Hepatocyte (in vitro differentiated cells): ENCODE measurements at regions not wholly inside any gene's neighbourhood (a gene's known extent, or its start where the extent isn't known, plus 50 kb on each side); places are given as distances from the start of the nearest gene placed in this dataset.

Source experiments
- DNase-seq: peaks from one replicate; pipeline ENCODE4 v3.0.0-alpha.2; 2016; ENCODE audit warnings: low spot score
- H2AFZ ChIP-seq: fragments of 200-600 bp; sonication (generic); 2 replicates; pipeline ENCODE4 v1.6.0; 2016; ENCODE audit warnings: antibody characterized with exemption, mild to moderate bottlenecking
- H3K27ac ChIP-seq: fragments of 200-600 bp; sonication (generic); 2 replicates; pipeline ENCODE4 v1.5.1; 2016; ENCODE audit warnings: mild to moderate bottlenecking
- H3K27me3 ChIP-seq: fragments of 200-600 bp; sonication (generic); 2 replicates; pipeline ENCODE4 v1.6.1; 2016
- H3K36me3 ChIP-seq: fragments of 200-600 bp; sonication (generic); replicated peaks from 2 replicates; pipeline ENCODE4 v1.5.1; 2016; ENCODE audit warnings: low read depth; ENCODE audit not compliant: insufficient read depth
- H3K4me1 ChIP-seq: fragments of 200-600 bp; sonication (generic); 2 replicates; pipeline ENCODE4 v1.5.1; 2016; ENCODE audit warnings: mild to moderate bottlenecking, moderate library complexity; ENCODE audit not compliant: insufficient read depth
- H3K4me2 ChIP-seq: fragments of 200-600 bp; sonication (generic); 2 replicates; pipeline ENCODE4 v1.6.0; 2016
- H3K4me3 ChIP-seq: fragments of 200-600 bp; sonication (generic); 2 replicates; pipeline ENCODE4 v1.5.1; 2016; ENCODE audit warnings: mild to moderate bottlenecking
- H3K79me2 ChIP-seq: fragments of 200-600 bp; sonication (generic); 2 replicates; pipeline ENCODE4 v1.6.0; 2017; ENCODE audit warnings: mild to moderate bottlenecking
- H3K9me2 ChIP-seq: fragments of 200-600 bp; sonication (generic); replicated peaks from 2 replicates; pipeline ENCODE4 v1.6.0; 2017; ENCODE audit warnings: mild to moderate bottlenecking; ENCODE audit not compliant: insufficient read depth
- H3K9me3 ChIP-seq: fragments of 200-600 bp; sonication (generic); 2 replicates; pipeline ENCODE4 v1.5.1; 2016; ENCODE audit warnings: low read depth, mild to moderate bottlenecking
- H4K20me1 ChIP-seq: fragments of 200-600 bp; sonication (generic); 2 replicates; pipeline ENCODE4 v1.6.0; 2016; ENCODE audit warnings: mild to moderate bottlenecking; ENCODE audit not compliant: insufficient read depth, poor library complexity, severe bottlenecking
- EZH2 ChIP-seq: fragments of 200-600 bp; sonication (generic); IDR thresholded peaks from 2 replicates; pipeline ENCODE4 v1.6.1; 2016; ENCODE audit warnings: antibody characterized with exemption, mild to moderate bottlenecking, borderline replicate concordance
- EZH2phosphoT487 ChIP-seq: fragments of 200-600 bp; sonication (generic); IDR thresholded peaks from one replicate; pipeline ENCODE4 v1.6.1; 2018; ENCODE audit warnings: antibody characterized with exemption, mild to moderate bottlenecking, low read depth, moderate library complexity; ENCODE audit not compliant: unreplicated experiment, severe bottlenecking
- WGBS: methylation state at CpG from one replicate; pipeline ENCODE4 v1.1.6; 2016; ENCODE audit warnings: low lambda C conversion rate; ENCODE audit errors: missing lambda C conversion rate; 5-methylcytosine and 5-hydroxymethylcytosine counted together
- TF ChIP-seq, protein P1 (sequence below): fragments of 200-600 bp; sonication (generic); IDR thresholded peaks from 2 replicates; pipeline ENCODE4 v1.5.1; 2016; ENCODE audit warnings: antibody characterized with exemption, mild to moderate bottlenecking; ENCODE audit not compliant: poor library complexity

- WGBS: 74% methylated on average over 4 of the region's 4 CpGs
Observed at GRCh38 chr6:147643341-147644200, 135.1 kb downstream of the SAMD5 start.

DNA sequence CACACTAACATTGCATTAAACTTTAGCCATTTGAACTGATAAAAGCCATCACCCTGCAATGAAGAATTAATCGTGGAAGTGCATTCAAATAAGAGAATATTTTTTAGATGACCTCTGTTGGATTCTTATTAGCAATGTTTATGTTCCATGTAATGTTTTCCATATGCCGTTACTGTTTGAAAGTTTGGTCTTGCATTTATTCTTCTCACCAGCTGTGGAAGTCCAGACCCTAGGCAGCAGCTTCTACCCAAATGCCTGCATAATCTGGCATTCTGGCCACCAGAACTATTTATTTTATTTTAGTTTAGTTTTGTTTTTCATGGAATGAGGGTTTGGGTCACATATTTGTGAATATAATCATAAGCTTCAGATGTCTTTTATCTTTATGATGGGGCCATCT lies 140.4 kb downstream of the SAMD5 start:
- no peak for DNase-seq
- Histone ChIP-seq H3K4me1 (no peaks in the 10 kb centered on the region), H3K4me2 (no peak overlapping the region), H3K79me2 (no peaks in the 10 kb centered on the region), H3K36me3 (no peaks in the 10 kb centered on the region), H3K27me3 (no peaks in the 10 kb centered on the region), H3K27ac (no peak overlapping the region), H3K4me3 (no peak overlapping the region), H3K9me2 (no peaks in the 10 kb centered on the region), H4K20me1 (no peaks in the 10 kb centered on the region), H2AFZ (no peak overlapping the region), H3K9me3 (no peaks in the 10 kb centered on the region)
- TF ChIP-seq, protein P1, sequence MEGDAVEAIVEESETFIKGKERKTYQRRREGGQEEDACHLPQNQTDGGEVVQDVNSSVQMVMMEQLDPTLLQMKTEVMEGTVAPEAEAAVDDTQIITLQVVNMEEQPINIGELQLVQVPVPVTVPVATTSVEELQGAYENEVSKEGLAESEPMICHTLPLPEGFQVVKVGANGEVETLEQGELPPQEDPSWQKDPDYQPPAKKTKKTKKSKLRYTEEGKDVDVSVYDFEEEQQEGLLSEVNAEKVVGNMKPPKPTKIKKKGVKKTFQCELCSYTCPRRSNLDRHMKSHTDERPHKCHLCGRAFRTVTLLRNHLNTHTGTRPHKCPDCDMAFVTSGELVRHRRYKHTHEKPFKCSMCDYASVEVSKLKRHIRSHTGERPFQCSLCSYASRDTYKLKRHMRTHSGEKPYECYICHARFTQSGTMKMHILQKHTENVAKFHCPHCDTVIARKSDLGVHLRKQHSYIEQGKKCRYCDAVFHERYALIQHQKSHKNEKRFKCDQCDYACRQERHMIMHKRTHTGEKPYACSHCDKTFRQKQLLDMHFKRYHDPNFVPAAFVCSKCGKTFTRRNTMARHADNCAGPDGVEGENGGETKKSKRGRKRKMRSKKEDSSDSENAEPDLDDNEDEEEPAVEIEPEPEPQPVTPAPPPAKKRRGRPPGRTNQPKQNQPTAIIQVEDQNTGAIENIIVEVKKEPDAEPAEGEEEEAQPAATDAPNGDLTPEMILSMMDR: no peak
- TF ChIP-seq EZH2phosphoT487 (no peak), EZH2 (no peak)
- 51% methylated on average over 2 of the region's 2 CpGs for WGBS

More at GRCh38 chr6:147643341-147644200, 135.1 kb downstream of the SAMD5 start:
- Histone ChIP-seq H3K9me2 (no peaks in the 10 kb centered on the region), H3K27me3 (no peaks in the 10 kb centered on the region), H3K4me1 (no peaks in the 10 kb centered on the region), H4K20me1 (no peaks in the 10 kb centered on the region), H2AFZ (no peak overlapping the region), H3K27ac (no peak overlapping the region), H3K4me2 (no peak overlapping the region), H3K36me3 (no peaks in the 10 kb centered on the region), H3K79me2 (no peaks in the 10 kb centered on the region), H3K9me3 (no peaks in the 10 kb centered on the region), H3K4me3 (no peak overlapping the region)
- DNase-seq: no peak
- TF ChIP-seq EZH2phosphoT487: no peak
- TF ChIP-seq, protein P1: no peak
- TF ChIP-seq EZH2: no peak

DNA sequence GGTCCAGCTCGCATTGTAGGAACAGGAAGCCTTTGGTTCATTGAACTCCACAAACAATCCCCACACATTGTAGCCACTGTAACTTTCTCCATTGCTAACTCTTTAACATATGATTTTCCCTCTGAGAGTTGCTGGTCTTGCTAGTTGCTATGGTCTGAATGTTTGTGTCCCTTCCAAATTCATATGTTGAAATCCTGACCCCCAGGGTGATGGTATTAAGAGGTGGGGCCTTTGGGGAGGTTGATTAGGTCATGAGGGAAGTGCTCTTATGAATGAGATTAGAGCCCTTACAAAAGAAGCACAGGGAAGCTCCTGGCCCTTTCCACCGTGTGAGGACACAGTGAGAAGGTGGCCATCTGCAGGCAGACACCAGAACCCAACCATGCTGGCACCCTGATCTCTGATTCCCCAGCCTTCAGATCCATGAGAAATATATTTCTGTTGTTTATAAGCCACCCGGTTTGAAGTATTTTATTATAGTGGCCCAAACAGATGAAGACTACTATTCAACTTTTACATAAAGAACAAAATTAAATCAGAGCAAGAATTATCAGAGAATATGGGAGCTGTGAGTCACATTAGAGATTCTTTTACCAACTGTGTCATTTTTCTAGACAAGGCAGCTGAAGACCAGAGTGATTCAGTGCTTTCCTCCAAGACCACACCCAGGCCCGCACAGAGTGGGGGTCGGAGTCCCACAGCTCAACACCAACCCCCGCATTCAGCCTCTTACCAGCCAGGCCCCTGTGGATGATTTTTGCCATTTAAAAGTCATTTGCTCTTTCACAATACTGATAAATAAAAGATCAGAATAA lies 143.0 kb downstream of the SAMD5 start:
- WGBS: 76% methylated on average over 6 of the region's 6 CpGs
- no peaks in the 10 kb centered on the region for H3K9me3 ChIP-seq

GRCh38 chr6:147653631-147654030 lies 145.1 kb downstream of the SAMD5 start:
- no peak for TF ChIP-seq EZH2phosphoT487
- TF ChIP-seq EZH2: no peak
- TF ChIP-seq, protein P1: no peak
- Histone ChIP-seq H3K27me3 (no peaks in the 10 kb centered on the region), H3K4me3 (no peak overlapping the region), H3K4me1 (no peaks in the 10 kb centered on the region), H3K79me2 (no peaks in the 10 kb centered on the region), H3K9me3 (no peaks in the 10 kb centered on the region), H3K9me2 (no peaks in the 10 kb centered on the region), H2AFZ (no peak overlapping the region), H3K36me3 (no peaks in the 10 kb centered on the region), H3K4me2 (no peak overlapping the region), H4K20me1 (no peaks in the 10 kb centered on the region), H3K27ac (no peak overlapping the region)
- WGBS: 51% methylated on average over 2 of the region's 2 CpGs
- no peak for DNase-seq

More for the DNA sequence above, 143.0 kb downstream of the SAMD5 start:
- no peak overlapping the region for H3K4me2 ChIP-seq
- no peaks in the 10 kb centered on the region for H3K4me1 ChIP-seq
- no peaks in the 10 kb centered on the region for H3K36me3 ChIP-seq
- no peak for DNase-seq
- no peak overlapping the region for H3K27ac ChIP-seq
- H3K79me2 ChIP-seq: no peaks in the 10 kb centered on the region
- no peak for TF ChIP-seq EZH2
- no peaks in the 10 kb centered on the region for H3K9me2 ChIP-seq
- no peaks in the 10 kb centered on the region for H3K27me3 ChIP-seq
- no peak overlapping the region for H3K4me3 ChIP-seq
- H2AFZ ChIP-seq: no peak overlapping the region
- H4K20me1 ChIP-seq: no peaks in the 10 kb centered on the region
